SW 1271 (cell line): ENCODE measurements at regions not wholly inside any gene's neighbourhood (a gene's known extent, or its start where the extent isn't known, plus 50 kb on each side); places are given as distances from the start of the nearest gene placed in this dataset.

Experiments
- DNase-seq, 2 experiments: peaks; one replicate each; lab custom pipeline; 2025; lab: John Stamatoyannopoulos, UW

- DNase-seq: no peak
Measured at GRCh38 chr5:61737301-61737963, 405.4 kb downstream of the ZSWIM6 start.

- DNase-seq: no peak
Measured at GRCh38 chr5:61737964-61738340, 405.9 kb downstream of the ZSWIM6 start.

GRCh38 chr5:61738446-61738845 lies 406.4 kb downstream of the ZSWIM6 start:
- DNase-seq: no peak

GRCh38 chr5:61744690-61745619 lies 412.9 kb downstream of the ZSWIM6 start:
- no peak for DNase-seq

- no peak for DNase-seq
Measured at GRCh38 chr5:61746831-61747575, 414.9 kb downstream of the ZSWIM6 start.

- DNase-seq: no peak
Measured at GRCh38 chr5:61748121-61748520, 416.1 kb downstream of the ZSWIM6 start.

GRCh38 chr5:61748651-61749050 lies 416.6 kb downstream of the ZSWIM6 start:
- no peak for DNase-seq

- DNase-seq: no peak
Measured at GRCh38 chr5:61752588-61752987, 420.5 kb downstream of the ZSWIM6 start.

GRCh38 chr5:61754792-61755191 lies 422.7 kb downstream of the ZSWIM6 start:
- no peak for DNase-seq

GRCh38 chr5:61755726-61756222 lies 423.7 kb downstream of the ZSWIM6 start:
- DNase-seq: no peak

- no peak for DNase-seq
Measured at GRCh38 chr5:61758711-61759110, 426.7 kb downstream of the ZSWIM6 start.

- no peak for DNase-seq
Measured at GRCh38 chr5:61765471-61765870, 433.4 kb downstream of the ZSWIM6 start.

GRCh38 chr5:61766141-61766540 lies 434.1 kb downstream of the ZSWIM6 start:
- no peak for DNase-seq

GRCh38 chr5:61767231-61768080 lies 435.4 kb downstream of the ZSWIM6 start:
- DNase-seq: no peak

GRCh38 chr5:61768692-61769281 lies 436.7 kb downstream of the ZSWIM6 start:
- DNase-seq: peak; percentile 39 to 61

- no peak for DNase-seq
Measured at GRCh38 chr5:61771062-61771461, 439.0 kb downstream of the ZSWIM6 start.

- DNase-seq: no peak
Measured at GRCh38 chr5:61771808-61772207, 439.8 kb downstream of the ZSWIM6 start.

- no peak for DNase-seq
Measured at GRCh38 chr5:61775901-61776300, 443.8 kb downstream of the ZSWIM6 start.

- no peak for DNase-seq
Measured at GRCh38 chr5:61777292-61777691, 445.2 kb downstream of the ZSWIM6 start.

- no peak for DNase-seq
Measured at GRCh38 chr5:61779743-61780142, 447.7 kb downstream of the ZSWIM6 start.

- DNase-seq: no peak
Measured at GRCh38 chr5:61783481-61783880, 451.4 kb downstream of the ZSWIM6 start.
